Heart left ventricle (tissue), 16 donors: ENCODE measurements at regions not wholly inside any gene's neighbourhood (a gene's known extent, or its start where the extent isn't known, plus 50 kb on each side); places are given as distances from the start of the nearest gene placed in this dataset.
A peak's percentile ranks its signal among the peaks of the same experiment; 100 is the strongest.

Experiments
- ATAC-seq, 4 donors: fragments of 200-7000 bp; cut with Tn5 transposase; one replicate each; pipeline ENCODE4 v1.9.1; 2020 to 2022; ENCODE audit warnings: moderate library complexity in 4 of 4, mild to moderate bottlenecking in 3 of 4, moderate number of reproducible peaks in 1 of 4
- DNase-seq, 5 donors: peaks; one replicate each; pipeline ENCODE4 v3.0.0-alpha.2; 2020
- H3K27ac ChIP-seq, 12 donors: fragments of 200-600 bp; sonication (generic) in 4 of 12; one replicate each; pipeline versions ENCODE4 v1.5.0 to v1.8.0; 2016 to 2022; ENCODE audit warnings: mild to moderate bottlenecking in 2 of 12
- H3K27me3 ChIP-seq, 9 donors: fragments of 200-600 bp; sonication (generic) in 2 of 9; one replicate each; pipeline versions ENCODE4 v1.5.1 to v1.8.0; 2016 to 2022; ENCODE audit warnings: mild to moderate bottlenecking in 3 of 9
- H3K36me3 ChIP-seq, 9 donors: fragments of 200-600 bp; sonication (generic) in 2 of 9; one replicate each; pipeline versions ENCODE4 v1.5.0 to v1.8.0; 2018 to 2022; ENCODE audit warnings: mild to moderate bottlenecking in 2 of 9
- H3K4me1 ChIP-seq, 12 donors: fragments of 200-600 bp; sonication (generic) in 4 of 12; one replicate each; pipeline versions ENCODE4 v1.5.0 to v1.8.0; 2016 to 2022; ENCODE audit warnings: mild to moderate bottlenecking in 3 of 12
- H3K4me3 ChIP-seq, 12 donors: fragments of 200-600 bp; sonication (generic) in 4 of 12; one replicate each; pipeline versions ENCODE4 v1.5.0 to v1.8.0; 2017 to 2022; ENCODE audit warnings: mild to moderate bottlenecking in 9 of 12, moderate library complexity in 4 of 12
- H3K9me3 ChIP-seq, 12 donors: fragments of 200-600 bp; sonication (generic) in 4 of 12; one replicate each; pipeline versions ENCODE4 v1.5.0 to v1.8.0; 2016 to 2022; ENCODE audit warnings: mild to moderate bottlenecking in 1 of 12
- CTCF ChIP-seq, 12 donors: fragments of 200-600 bp; sonication (generic) in 4 of 12; IDR thresholded peaks; one replicate each; pipeline versions ENCODE4 v1.5.0 to v1.8.0; 2018 to 2022; ENCODE audit warnings: antibody characterized with exemption in 12 of 12, mild to moderate bottlenecking in 5 of 12
- POLR2A ChIP-seq, 2 donors: fragments of 450-650 bp; IDR thresholded peaks; one replicate each; pipeline ENCODE4 v1.6.1; 2017; ENCODE audit warnings: antibody characterized with exemption in 2 of 2, mild to moderate bottlenecking in 2 of 2, moderate library complexity in 2 of 2
- WGBS, 4 donors: extraction: QIAGEN DNeasy Blood & Tissue Kit in 2 of 4; methylation state at CpG; one replicate each; pipeline versions ENCODE4 v1.1.5 to v1.1.7; 2013 to 2018; 5-methylcytosine and 5-hydroxymethylcytosine counted together
- intact Hi-C, 10 donors: fragments of 100-400 bp; cut with DNase I; formaldehyde crosslinking; loops; one replicate each; pipeline versions ENCODE4 v1.11.1 to v1.14.2; 2022
- donor health status: ischemic (EF 13 %, LVEDD 7.1; RV severe dilation, severe dysfunction).
- donor health status: healthy with polysubstance abuse.
- donor health status: DM: no; HTN: yes; CAD: no.
- donor health status: DM: no; HTN: no; CAD: no.
- donor health status: ischemic (EF 25% LVEDD 6.9; RV normal size, moderate dysfunction).
- donor health status: ischemic (EF 25% LVEDD 5.7; RV mildly dilated, moderate dysfunction).
- donor health status: healthy.
- donor health status: DM: yes; HTN: yes; CAD: no.
- donor health status: ischemic (EF 35%, LVEDD 5.7; RV mildly dilated, moderate dysfunction).
- donor health status: nonischemic (EF 11% LVEDD 7.7; RV severe dilation, severe dysfunction).
- donor health status: DM: yes; HTN: yes; CAD: no.
- donor health status: PGD.
- donor health status: ischemic (EF 29% LVEDD 5.4; RV normal size, mild dysfunction).
- donor health status: nonischemic (EF 23%, LVEDD 6.1; RV moderate dilation, normal function).

GRCh38 chr10:78936412-78937342 is 132.1 kb upstream of the ZMIZ1 start:
- DNase-seq (no peak), ATAC-seq (no peak)
- Histone ChIP-seq H3K27me3 (no peaks in the 10 kb centered on the region), H3K27ac (no peak overlapping the region), H3K9me3 (no peaks in the 10 kb centered on the region), H3K4me3 (no peak overlapping the region), H3K36me3 (no peaks in the 10 kb centered on the region), H3K4me1 (peaks cover 0 to 34% (median 5%) of the 10 kb centered on the region in 12 donors)
- 88 to 95% (median 90%) methylated on average over 11 to 13 of the region's 13 CpGs for WGBS, 4 donors
- intact Hi-C loops, result no loop called here
- TF ChIP-seq CTCF (IDR thresholded peaks at IDR 0.05) (no peak), POLR2A (IDR thresholded peaks at IDR 0.05) (no peak)

- peaks cover 0 to 32% (median 3%) of the 10 kb centered on the region in 12 donors for H3K4me1 ChIP-seq
- TF ChIP-seq POLR2A (IDR thresholded peaks at IDR 0.05) (no peak), CTCF (IDR thresholded peaks at IDR 0.05) (no peak)
- ATAC-seq (no peak), DNase-seq (no peak)
- WGBS, 4 donors, result 90 to 94% (median 93%) methylated on average over 5 of the region's 5 CpGs
- H3K27me3 ChIP-seq, result no peaks in the 10 kb centered on the region
- H3K9me3 ChIP-seq, result no peaks in the 10 kb centered on the region
- no peak overlapping the region for H3K27ac ChIP-seq
- H3K4me3 ChIP-seq, result no peak overlapping the region
- H3K36me3 ChIP-seq, result no peaks in the 10 kb centered on the region
- intact Hi-C loops, result no loop called here
Observed at GRCh38 chr10:78937393-78937792, 131.4 kb upstream of the ZMIZ1 start.

GRCh38 chr10:78937800-78938694 is 130.7 kb upstream of the ZMIZ1 start:
- intact Hi-C loops, result no loop called here
- Histone ChIP-seq H3K27ac (no peak overlapping the region), H3K27me3 (no peaks in the 10 kb centered on the region), H3K4me3 (no peak overlapping the region), H3K36me3 (no peaks in the 10 kb centered on the region), H3K4me1 (peaks cover 0 to 28% (median 3%) of the 10 kb centered on the region in 12 donors), H3K9me3 (peaks cover 0 to 6% (median 0%) of the 10 kb centered on the region in 12 donors)
- WGBS, 4 donors, result 71 to 82% (median 76%) methylated on average over 10 of the region's 10 CpGs
- no peak for TF ChIP-seq CTCF (IDR thresholded peaks at IDR 0.05)
- TF ChIP-seq POLR2A (IDR thresholded peaks at IDR 0.05), result no peak
- ATAC-seq, result peak; percentile 16 to 41 (median 26)
- DNase-seq, result no peak
